A673 (cell line): ENCODE measurements at regions not wholly inside any gene's neighbourhood (a gene's known extent, or its start where the extent isn't known, plus 50 kb on each side); places are given as distances from the start of the nearest gene placed in this dataset.
A peak's percentile ranks its signal among the peaks of the same experiment; 100 is the strongest.

Experiments used
- BruUV-seq: library from RNA; stranded (reverse); fragments of 400-500 nt; replicated peaks from 2 replicates; lab custom pipeline; 2021; lab: Mats Ljungman, UMichigan
- CTCF ChIA-PET: fragments of 300-600 bp; sonication (Branson Sonifier 250); formaldehyde crosslinking; loops from one replicate; lab custom pipeline; 2022; ENCODE audit warnings: antibody characterized with exemption; lab: Charles Lee
- POLR2A ChIA-PET: fragments of 300-600 bp; sonication (Branson Sonifier 250); formaldehyde crosslinking; loops from one replicate; lab custom pipeline; 2022; ENCODE audit warnings: antibody characterized with exemption; ENCODE audit not compliant: low non-redundant PET; lab: Charles Lee
- DNase-seq: peaks from one replicate; pipeline ENCODE4 v3.0.0-alpha.2; 2015; ENCODE audit warnings: low spot score
- H3K27ac ChIP-seq: fragments of 200-600 bp; sonication (generic); 2 replicates; pipeline ENCODE4 v1.5.1; 2016; ENCODE audit warnings: mixed run types, low read depth, mild to moderate bottlenecking, mixed read lengths, antibody characterized with exemption, low read length; ENCODE audit not compliant: poor library complexity, severe bottlenecking
- H3K27me3 ChIP-seq: fragments of 200-600 bp; sonication (generic); replicated peaks from 2 replicates; pipeline ENCODE4 v1.6.1; 2017; ENCODE audit warnings: mixed run types, low read depth, mild to moderate bottlenecking, mixed read lengths, antibody characterized with exemption, low read length; ENCODE audit not compliant: insufficient read depth, poor library complexity
- H3K36me3 ChIP-seq: fragments of 200-600 bp; sonication (generic); 2 replicates; pipeline ENCODE4 v1.6.1; 2016; ENCODE audit warnings: mixed run types, mild to moderate bottlenecking, mixed read lengths, antibody characterized with exemption, low read length; ENCODE audit not compliant: insufficient read depth, poor library complexity, severe bottlenecking
- H3K4me1 ChIP-seq: fragments of 200-600 bp; sonication (generic); 2 replicates; pipeline ENCODE4 v1.6.1; 2017; ENCODE audit warnings: mixed run types, mild to moderate bottlenecking, mixed read lengths, antibody characterized with exemption, low read length; ENCODE audit not compliant: insufficient read depth, poor library complexity, severe bottlenecking
- H3K4me3 ChIP-seq: fragments of 200-600 bp; sonication (generic); 2 replicates; pipeline ENCODE4 v1.5.1; 2016; ENCODE audit warnings: low read depth, mixed run types, mild to moderate bottlenecking, mixed read lengths, low read length; ENCODE audit not compliant: poor library complexity, severe bottlenecking
- H3K9me3 ChIP-seq: fragments of 200-600 bp; sonication (generic); 2 replicates; pipeline ENCODE4 v1.6.1; 2016; ENCODE audit warnings: mixed run types, low read depth, mild to moderate bottlenecking, mixed read lengths, antibody characterized with exemption, low read length; ENCODE audit not compliant: poor library complexity, severe bottlenecking
- EZH2 ChIP-seq: fragments of 200-600 bp; sonication (generic); IDR thresholded peaks from 2 replicates; pipeline ENCODE4 v1.6.1; 2017; ENCODE audit warnings: borderline replicate concordance, low read depth, mild to moderate bottlenecking, mixed read lengths, antibody characterized with exemption, low read length; ENCODE audit not compliant: poor library complexity, severe bottlenecking
- intact Hi-C: fragments of 100-400 bp; cut with micrococcal nuclease; formaldehyde crosslinking; loops from one replicate; pipeline ENCODE4 v1.10.0; 2022; ENCODE audit not compliant: unreplicated experiment
- TF ChIP-seq, protein P1 (sequence below): fragments of 300-800, 200-600 bp; sonication (generic); conservative IDR thresholded peaks from 2 replicates; pipeline ENCODE4 v1.5.1; 2017; ENCODE audit warnings: low read depth, mild to moderate bottlenecking, antibody characterized with exemption, low read length, moderate library complexity, mixed read lengths

DNA sequence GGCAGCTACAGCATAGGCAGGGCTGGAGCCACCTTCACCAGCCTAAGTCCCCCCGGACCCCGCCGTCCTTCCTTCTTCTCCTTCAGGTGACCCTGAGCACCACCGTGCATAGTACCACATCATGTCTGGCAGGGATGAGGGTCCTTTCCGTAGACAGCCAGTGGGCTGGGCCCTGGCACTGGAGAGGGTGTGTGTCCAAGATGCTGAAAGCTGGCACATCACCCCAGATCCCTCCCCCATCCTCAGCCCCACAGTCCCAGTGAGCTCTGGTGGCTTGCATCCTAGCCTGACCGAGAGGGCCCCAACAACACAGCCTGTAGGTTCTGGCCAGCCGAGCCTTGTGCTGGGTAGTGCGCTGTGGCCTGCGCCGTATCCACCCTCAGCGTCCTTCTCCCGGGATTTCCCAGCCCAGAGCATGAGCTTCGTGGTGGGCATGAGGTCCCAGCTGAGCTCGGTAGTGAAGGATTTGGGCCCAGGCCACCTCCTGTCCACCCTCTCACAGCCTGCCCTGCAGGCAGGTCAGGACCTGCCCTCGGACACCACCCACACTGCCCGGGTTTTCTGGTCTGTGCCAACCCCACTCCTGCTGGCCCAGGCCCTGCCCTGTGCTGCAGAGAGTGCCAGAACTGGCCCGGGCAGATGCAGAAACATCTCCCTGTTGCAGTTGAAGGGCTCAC lies 1124.3 kb downstream of the BRD1 start:
- POLR2A ChIA-PET, result no interaction called here
- intact Hi-C loops, result no loop called here
- H3K4me3 ChIP-seq, result no peak overlapping the region
- H3K27me3 ChIP-seq, result no peaks in the 10 kb centered on the region
- no peak overlapping the region for H3K27ac ChIP-seq
- TF ChIP-seq, protein P1, sequence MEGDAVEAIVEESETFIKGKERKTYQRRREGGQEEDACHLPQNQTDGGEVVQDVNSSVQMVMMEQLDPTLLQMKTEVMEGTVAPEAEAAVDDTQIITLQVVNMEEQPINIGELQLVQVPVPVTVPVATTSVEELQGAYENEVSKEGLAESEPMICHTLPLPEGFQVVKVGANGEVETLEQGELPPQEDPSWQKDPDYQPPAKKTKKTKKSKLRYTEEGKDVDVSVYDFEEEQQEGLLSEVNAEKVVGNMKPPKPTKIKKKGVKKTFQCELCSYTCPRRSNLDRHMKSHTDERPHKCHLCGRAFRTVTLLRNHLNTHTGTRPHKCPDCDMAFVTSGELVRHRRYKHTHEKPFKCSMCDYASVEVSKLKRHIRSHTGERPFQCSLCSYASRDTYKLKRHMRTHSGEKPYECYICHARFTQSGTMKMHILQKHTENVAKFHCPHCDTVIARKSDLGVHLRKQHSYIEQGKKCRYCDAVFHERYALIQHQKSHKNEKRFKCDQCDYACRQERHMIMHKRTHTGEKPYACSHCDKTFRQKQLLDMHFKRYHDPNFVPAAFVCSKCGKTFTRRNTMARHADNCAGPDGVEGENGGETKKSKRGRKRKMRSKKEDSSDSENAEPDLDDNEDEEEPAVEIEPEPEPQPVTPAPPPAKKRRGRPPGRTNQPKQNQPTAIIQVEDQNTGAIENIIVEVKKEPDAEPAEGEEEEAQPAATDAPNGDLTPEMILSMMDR, result no peak
- TF ChIP-seq EZH2, result no peak
- CTCF ChIA-PET, result no interaction called here
- no peak for DNase-seq
- H3K36me3 ChIP-seq, result peaks cover 6% of the 10 kb centered on the region
- no peaks in the 10 kb centered on the region for H3K9me3 ChIP-seq
- BruUV-seq, result no TSS peak
- H3K4me1 ChIP-seq, result peaks cover 18% of the 10 kb centered on the region

DNA sequence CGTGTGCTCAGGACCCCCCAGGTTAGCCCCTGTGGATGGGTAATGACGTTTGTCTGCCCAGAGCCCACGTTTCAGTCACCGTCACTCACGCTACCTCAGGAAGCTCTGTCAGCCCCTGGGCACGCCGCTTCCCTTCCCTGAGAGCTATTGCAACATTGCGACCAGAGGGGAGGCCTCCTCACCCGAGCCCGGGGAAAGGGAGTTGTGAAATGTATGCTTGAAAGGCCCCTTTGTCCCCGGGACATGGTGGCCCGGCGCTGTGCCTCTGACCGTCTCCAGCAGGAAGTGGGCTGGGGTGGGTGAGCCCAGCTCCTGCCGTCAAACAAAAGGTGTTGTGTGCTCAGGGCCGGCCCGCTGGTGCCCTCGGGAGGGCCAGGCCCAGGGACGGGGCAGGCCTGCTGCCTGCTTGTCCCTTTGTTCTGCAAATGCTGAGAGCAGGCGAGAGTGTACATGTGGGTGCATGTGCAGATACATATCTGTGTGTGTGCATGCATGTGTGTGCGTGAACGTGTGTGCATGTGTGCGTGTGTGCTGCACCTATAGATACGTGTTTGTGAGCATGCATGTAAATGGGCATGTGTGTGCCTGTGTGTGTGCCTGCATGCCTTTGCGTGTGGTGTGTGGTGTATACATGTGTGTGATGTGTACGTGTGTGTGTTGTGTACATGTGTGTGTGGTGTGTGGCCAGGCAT lies 1125.0 kb downstream of the BRD1 start:
- POLR2A ChIA-PET, result no interaction called here
- BruUV-seq, result no TSS peak
- TF ChIP-seq, protein P1, result no peak
- no peak for TF ChIP-seq EZH2

DNA sequence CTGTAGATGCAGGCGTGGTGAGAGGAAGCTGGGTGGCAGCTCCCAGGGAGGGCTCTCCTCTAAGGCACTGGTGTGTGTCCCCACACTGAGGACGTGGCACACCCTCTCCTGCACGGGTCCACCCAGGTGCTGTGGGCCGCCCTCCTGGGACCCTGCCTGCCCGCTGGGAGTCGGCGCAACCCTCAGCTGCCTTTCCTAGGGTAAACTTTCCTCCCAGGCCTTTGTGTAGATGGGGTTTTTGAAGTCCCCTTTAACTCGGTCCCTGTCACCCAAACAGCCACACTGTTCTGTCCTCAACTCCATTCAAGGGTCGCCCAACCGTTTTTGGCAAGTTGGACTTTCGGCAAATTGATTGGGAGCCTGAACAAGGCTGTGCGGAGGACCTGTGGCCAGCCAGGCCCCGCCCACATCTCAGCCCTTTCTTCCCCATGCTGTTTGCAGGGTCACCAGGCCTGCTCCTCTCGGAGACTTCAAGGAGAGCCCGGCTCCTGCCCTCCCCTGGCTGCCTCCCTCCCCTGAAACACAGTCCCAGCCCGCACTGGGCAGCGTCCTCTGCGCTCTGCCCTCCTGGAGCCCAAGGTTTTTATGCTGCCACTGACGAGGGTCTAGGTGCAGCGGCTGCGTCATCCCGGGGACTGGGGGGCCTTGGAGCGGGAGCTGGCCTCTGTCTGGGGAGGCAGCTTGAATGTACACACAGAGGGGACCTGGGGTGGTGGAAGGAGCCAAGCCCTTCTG lies 1126.2 kb downstream of the BRD1 start:
- DNase-seq, result no peak
- Histone ChIP-seq H3K4me1 (peaks cover 18% of the 10 kb centered on the region), H3K27me3 (no peaks in the 10 kb centered on the region), H3K27ac (no peak overlapping the region), H3K36me3 (no peaks in the 10 kb centered on the region), H3K4me3 (no peak overlapping the region), H3K9me3 (no peaks in the 10 kb centered on the region)
- ChIA-PET CTCF (no interaction called here), POLR2A (no interaction called here)
- no TSS peak for BruUV-seq
- TF ChIP-seq, protein P1, result no peak
- TF ChIP-seq EZH2, result no peak
- intact Hi-C loops, result no loop called here

More for the DNA sequence above, 1125.0 kb downstream of the BRD1 start:
- H3K4me1 ChIP-seq, result peaks cover 18% of the 10 kb centered on the region
- CTCF ChIA-PET, result no interaction called here
- intact Hi-C loops, result no loop called here
- H3K27me3 ChIP-seq, result no peaks in the 10 kb centered on the region
- peak overlapping the region; percentile 37 for H3K27ac ChIP-seq
- H3K4me3 ChIP-seq, result no peak overlapping the region
- peaks cover 3% of the 10 kb centered on the region for H3K36me3 ChIP-seq
- peak; percentile 45 for DNase-seq
- H3K9me3 ChIP-seq, result no peaks in the 10 kb centered on the region
